ENCODE measurements at regions not wholly inside any gene's neighbourhood (a gene's known extent, or its start where the extent isn't known, plus 50 kb on each side); places are given as distances from the start of the nearest gene placed in this dataset.
"Not testable (repeated sequence)": the region's sequence is repeated elsewhere in the genome, so short reads cannot be mapped to it uniquely, and the experiment has no call there.

DNA sequence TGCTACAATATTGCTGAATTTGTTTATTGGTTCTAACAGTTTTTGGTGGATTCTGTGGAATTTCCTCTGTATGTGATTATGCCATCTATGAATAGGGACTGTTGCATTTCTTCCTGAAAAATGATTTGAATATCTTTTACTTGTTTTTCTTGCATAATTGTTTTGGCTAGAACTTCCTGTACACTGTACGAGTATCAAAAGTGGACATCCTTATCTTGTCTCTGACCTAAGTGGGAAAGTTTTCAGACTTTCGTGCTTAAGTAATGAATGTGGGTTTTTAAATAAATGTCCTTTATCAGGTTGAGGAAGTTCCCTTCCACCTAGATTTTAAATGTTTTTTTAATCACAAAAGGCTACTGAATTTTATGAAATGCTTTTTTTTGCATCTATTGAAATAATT lies 203.8 kb upstream of the ATP10A start:
- DNase-seq = no peak

DNA sequence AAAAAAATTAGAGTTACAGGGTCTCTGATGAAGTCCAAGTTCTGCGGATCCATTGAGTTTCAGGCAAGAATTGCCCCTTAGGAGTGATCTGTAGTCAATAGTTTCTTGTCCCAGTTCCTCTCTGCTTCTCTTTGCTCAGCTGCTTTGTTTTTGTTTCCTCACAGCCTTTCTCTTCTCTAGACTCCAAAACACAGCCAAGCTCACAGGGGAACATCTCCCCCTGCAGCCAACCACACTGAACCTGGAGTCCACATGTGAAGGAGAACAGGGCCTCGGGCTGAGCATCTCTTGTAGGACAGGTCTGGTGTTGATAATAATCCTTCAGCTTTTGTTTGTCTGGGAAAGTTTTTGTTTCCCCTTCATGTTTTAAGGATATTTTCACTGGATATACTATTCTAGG lies 202.6 kb upstream of the ATP10A start:
- DNase-seq = no peak

DNA sequence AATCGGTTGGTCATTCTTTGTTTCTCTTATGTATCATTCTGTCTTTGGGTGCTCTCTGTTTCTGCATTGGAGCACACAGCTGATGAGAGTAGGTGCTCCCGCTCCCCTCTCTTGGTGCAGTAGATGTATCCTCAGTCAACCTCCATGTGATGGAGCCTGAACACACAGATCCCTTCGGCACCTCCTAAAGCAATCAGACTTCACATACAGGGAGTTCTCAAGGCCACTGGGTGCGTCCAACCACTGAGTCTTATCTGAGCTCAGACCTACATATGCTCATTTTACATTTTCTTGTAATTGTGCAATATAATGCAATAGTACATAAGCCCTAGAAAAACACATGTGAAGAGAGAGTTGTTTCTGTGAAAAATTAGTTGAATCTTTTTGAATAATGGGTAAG lies 198.1 kb upstream of the ATP10A start:
- no peak for DNase-seq

DNA sequence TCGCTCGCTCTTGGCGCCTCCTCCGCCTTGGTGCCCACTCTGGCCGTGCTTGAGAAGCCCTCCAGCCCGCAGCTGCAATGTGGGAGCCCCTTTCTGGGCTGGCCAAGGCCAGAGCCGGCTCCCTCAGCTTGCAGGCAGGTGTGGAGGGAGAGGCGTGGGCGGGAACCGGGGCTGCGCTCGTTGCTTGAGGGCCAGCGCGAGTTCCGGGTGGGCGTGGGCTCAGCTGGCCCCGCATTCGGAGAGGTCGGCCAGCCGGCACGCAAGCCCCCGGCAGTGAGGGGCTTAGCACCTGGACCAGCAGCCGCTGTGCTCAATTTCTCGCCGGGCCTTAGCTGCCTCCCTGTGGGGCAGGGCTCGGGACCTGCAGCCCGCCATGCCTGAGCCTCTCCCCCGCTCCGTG lies 193.6 kb upstream of the ATP10A start:
- DNase-seq = not testable (repeated sequence)

DNA sequence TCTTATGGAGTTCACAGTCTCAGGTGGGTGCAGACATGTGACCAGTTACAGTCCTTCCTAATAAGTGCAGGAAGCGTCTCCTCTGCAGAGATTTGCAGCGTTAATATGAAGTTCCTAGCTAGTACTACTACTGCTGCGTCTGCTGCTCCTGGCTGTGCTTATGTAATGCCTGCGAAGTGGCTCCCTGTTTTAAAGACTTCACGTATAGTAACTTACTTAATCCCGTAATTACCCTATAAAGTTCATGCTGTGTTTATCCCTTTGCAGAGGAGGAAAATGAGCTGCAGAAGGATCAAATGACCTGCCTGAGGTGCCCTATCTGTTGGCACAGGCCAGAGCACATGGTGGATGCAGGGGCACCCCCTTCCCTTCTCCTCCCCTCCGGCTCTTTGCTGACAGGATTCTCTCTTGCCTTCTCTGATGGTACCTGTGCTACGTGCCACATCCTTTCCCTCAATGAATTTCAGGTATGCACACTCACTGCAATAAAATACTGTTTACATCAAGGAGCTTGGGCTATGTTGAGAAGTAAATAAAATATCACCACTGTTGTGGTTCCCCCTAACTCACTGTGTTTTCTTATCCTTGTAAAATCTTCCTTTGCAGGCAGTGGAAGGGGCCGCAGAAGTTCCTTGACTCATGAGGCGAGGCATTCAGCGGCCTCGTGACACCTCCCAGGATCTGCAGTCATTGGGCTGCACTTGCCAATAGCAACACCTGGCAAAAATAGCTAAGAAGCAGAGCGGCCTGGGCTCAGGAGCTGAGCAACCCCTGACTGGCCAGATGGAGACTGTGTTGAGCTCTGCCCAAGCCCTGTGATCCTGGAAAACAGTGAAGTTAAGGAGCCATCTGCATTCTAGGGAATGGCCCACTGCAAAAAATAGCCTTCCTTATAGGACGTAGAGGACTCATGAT lies 188.9 kb upstream of the ATP10A start:
- no peak for DNase-seq

GRCh38 chr15:26050984-26051383 lies 187.9 kb upstream of the ATP10A start:
- no peak for DNase-seq

- DNase-seq = no peak
Observed at GRCh38 chr15:26049900-26050657, 187.0 kb upstream of the ATP10A start.

DNA sequence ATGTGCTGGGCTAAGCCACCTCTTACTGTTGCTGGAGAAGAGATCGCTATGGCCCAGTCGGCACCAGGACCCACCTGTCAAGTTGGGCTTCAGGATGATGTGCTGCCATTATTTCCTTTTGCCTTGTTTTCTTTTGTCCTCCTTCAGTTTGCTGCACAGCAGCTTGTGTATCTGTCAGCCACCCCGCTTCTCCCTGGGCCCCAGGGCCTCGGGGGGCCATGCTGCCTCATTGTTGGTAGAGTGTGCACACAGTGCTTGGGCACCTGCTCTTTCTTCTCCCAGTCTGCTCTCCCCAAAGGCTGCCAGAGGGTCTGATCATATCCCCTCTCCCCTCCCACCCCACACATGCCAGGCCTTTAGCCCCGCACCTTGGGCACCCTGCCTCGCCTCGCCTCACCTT lies 185.5 kb upstream of the ATP10A start:
- DNase-seq = no peak

GRCh38 chr15:26045516-26045915 lies 182.4 kb upstream of the ATP10A start:
- no peak for DNase-seq

GRCh38 chr15:26043018-26043417 lies 179.9 kb upstream of the ATP10A start:
- DNase-seq = no peak

DNA sequence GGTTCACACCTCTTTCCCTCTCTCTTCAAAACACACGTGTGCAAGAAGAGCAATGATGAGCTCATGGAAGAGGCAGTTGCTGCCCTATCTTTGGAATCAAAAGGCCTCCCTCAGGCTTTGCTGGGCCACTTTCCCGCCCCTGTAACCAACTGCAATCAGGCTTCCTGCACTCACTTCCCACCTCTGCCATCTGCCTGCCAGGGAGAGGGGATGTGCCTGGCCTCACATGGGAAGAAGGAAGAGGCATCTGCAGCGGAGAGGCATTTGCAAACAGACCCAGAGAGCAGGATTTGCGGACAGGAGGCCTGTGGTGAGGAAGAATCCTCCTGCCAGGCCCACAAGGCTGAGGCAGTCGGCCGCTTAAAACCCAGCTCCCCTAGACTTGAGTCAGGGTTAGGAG lies 175.6 kb upstream of the ATP10A start:
- no peak for DNase-seq

DNA sequence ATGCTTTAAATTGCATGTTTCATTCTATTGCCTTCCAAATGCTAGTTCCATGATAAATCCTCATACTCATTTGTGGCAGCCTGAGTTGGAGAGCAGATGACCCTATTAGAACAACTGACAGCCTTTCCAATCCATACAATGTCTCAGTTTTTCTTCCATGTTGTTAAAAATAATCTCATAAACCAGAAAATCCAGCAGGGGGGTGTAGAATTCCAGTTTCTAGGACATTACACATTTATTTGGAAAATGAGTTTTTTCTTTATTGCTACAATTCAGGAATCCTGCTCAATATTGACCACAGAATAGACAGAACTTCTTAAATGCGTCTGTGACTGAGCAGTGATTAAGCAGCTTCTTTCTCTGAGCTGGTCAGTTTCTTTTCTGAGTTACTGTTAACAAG lies 174.2 kb upstream of the ATP10A start:
- DNase-seq = no peak

GRCh38 chr15:26033493-26033892 lies 170.4 kb upstream of the ATP10A start:
- no peak for DNase-seq

DNA sequence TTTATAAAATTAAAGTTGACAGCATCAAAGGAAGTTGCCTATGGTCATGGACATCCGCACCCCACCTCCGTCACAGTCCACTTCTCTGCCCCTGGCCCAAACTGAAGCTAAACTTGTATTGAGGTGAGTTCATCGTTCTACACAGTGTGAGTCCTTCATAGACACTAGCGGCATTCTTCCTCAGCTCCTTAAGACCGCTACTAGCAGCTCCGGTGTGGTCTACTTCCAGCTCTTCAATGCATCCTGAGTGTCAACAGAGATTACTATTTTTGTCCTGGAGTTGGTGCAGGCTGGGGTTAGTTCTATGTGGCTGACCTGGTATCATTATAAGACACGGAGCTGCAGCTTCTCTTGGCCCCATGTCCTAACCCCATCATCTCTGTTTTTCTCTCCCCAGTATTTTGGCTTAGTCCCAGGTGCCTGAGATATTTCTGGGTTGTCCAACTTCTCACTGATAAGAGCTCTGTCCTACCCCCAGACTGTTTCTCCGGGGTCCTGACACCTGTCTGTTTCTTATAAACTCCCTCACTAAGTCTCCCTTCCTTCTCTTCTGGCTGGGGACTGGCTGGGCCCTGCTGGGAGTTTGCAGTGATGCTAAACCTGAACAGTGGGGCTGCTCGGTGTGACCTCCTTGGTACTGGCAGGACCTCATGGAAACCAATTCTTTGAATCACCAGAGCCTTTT lies 169.2 kb upstream of the ATP10A start:
- no peak for DNase-seq

DNA sequence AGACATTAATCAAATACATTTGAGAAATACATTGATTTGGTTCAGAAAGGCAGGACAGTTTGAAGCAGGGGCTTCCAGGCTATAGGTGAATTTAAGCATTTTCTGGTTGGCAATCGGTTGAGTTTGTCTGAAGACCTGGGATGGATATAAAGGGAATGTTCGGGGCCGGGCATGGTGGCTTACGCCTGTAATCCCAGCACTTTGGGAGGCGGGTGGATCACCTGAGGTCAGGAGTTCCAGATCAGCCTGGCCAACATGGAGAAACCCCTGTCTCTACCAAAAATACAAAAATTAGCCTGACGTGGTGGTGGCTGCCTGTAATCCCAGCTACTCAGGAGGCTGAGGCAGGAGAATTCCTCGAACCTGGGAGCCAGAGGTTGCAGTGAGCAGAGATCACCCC lies 166.5 kb upstream of the ATP10A start:
- not testable (repeated sequence) for DNase-seq

DNA sequence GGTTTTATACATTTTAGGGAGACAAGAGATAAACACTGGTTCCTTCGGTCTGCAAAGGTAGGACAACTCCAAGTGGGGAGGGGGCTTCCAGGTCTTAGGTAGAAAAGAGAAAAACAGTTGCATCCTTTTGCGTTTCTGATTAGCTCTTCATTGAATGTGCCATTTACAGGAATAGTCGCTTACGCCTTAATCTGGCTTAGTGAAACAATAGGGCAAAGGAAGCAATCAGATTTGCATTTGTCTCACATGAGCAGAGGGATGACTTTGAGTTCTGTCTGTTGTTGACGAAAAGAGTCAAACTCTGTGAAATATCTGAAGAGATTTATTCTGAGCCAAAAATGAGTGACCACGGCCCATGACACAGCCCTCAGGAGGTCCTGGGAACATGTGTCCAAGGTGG lies 166.0 kb upstream of the ATP10A start:
- DNase-seq = no peak

GRCh38 chr15:26028086-26028740 lies 165.1 kb upstream of the ATP10A start:
- no peak for DNase-seq

DNA sequence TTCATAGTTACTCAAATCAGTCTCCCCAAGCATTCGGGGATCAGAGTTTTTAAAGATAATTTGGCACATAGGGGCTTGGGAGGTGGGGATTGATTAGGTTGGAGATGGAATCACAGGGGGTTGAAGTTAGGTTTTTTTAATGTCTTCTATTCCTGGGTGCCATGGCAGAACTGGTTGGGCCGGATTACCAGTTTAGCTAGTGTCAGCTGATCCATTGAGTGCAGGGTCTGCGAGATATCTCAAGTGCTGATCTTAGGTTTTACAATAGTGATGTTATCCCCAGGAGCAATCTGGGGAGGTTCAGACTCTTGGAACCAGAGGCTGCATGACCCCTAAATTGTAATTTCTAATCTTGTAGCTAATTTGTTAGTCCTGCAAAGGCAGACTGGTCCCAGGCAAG lies 163.5 kb upstream of the ATP10A start:
- DNase-seq = not testable (repeated sequence)

DNA sequence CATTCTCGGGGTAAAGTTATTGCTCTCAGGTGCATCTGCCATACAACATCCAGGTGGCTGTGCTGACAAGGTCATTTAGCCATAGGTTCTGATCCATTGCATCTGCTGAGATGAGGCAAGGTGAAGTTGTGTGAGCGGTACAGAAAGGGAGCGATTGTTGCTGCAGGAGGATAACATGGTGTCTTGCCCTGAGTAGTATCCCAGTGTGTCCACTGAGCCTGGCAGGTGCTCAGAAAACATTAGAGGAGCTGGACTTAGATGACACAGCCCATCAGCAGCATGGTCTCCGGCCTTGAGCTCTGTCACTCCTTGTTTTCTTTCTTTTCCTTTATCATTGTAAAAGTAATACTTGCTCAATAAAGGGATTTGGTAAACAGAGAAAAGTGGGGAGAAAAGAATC lies 161.1 kb upstream of the ATP10A start:
- no peak for DNase-seq

DNA sequence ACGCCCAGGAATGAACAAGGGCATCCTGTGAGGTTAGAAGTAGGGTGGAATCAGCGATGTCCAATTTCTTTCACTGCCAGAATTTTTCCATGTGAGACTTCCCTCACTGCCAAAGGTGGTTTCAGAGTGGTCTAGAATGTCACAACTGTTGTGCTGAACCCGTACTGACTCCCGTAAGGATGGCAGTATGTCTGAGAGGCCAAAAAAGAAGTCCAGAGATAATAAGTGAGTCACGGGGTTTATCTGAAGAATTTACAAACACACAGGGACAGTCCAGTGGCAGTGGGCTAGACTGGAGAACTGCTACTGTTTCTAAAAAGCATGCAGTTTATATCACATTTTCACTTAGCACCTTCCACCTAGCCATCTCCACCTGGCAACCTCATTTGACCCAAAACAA lies 160.6 kb upstream of the ATP10A start:
- DNase-seq = no peak

GRCh38 chr15:26023231-26023630 lies 160.1 kb upstream of the ATP10A start:
- no peak for DNase-seq

- no peak for DNase-seq
Observed at GRCh38 chr15:26020871-26021270, 157.7 kb upstream of the ATP10A start.

DNA sequence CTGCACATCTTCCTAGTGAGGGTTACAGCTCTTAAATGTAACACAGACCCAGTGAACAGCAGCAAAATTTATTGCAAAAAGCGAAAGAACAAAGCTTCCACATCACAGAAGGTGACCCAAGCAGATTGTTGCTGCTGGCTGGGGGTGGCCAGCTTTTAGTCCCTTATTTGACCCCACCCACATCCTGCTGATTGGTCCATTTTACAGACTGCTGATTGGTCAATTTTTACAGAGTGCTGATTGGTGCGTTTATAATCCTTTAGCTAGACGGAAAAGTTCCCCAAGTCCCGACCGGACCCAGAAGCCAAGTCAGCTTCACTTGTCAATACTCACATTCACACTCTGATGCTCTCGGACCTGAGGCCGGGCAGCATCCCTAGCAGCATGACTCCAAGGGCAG lies 154.5 kb upstream of the ATP10A start:
- DNase-seq = no peak
